Stimulated activated CD4-positive, alpha-beta T cell treated with anti-CD3 and anti-CD28 coated beads, TNF-alpha, amount 100 ng/mL, for 48 hours (primary cell): ENCODE measurements at regions not wholly inside any gene's neighbourhood (a gene's known extent, or its start where the extent isn't known, plus 50 kb on each side); places are given as distances from the start of the nearest gene placed in this dataset.
"Not testable (repeated sequence)": the region's sequence is repeated elsewhere in the genome, so short reads cannot be mapped to it uniquely, and the experiment has no call there.

ENCODE experiments used
- DNase-seq, 3 donors: peaks; one replicate each; pipeline ENCODE4 v3.0.0-alpha.2; 2020; ENCODE audit warnings: low read depth in 3 of 3

GRCh38 chr10:65133652-65134051 is 1612.5 kb downstream of the REEP3 start:
- DNase-seq = no peak

- DNase-seq = no peak
These were observed 1614.3 kb downstream of the REEP3 start for GRCh38 chr10:65135508-65135907.

GRCh38 chr10:65142641-65143435 is 1621.6 kb downstream of the REEP3 start:
- no peak for DNase-seq

GRCh38 chr10:65143723-65144122 is 1622.5 kb downstream of the REEP3 start:
- no peak for DNase-seq

GRCh38 chr10:65149878-65150277 is 1628.7 kb downstream of the REEP3 start:
- no peak for DNase-seq

- no peak for DNase-seq
These were observed 1645.1 kb downstream of the REEP3 start for GRCh38 chr10:65166272-65166671.

GRCh38 chr10:65172249-65172648 is 1651.0 kb downstream of the REEP3 start:
- DNase-seq = no peak

GRCh38 chr10:65176994-65177393 is 1655.8 kb downstream of the REEP3 start:
- DNase-seq = no peak

GRCh38 chr10:65183236-65183635 is 1662.0 kb downstream of the REEP3 start:
- DNase-seq = no peak

- not testable (repeated sequence) for DNase-seq
These were observed 1665.5 kb downstream of the REEP3 start for GRCh38 chr10:65186668-65187067.

GRCh38 chr10:65194126-65194525 is 1672.9 kb downstream of the REEP3 start:
- DNase-seq = no peak

- no peak for DNase-seq
These were observed 1673.4 kb downstream of the REEP3 start for GRCh38 chr10:65194555-65194954.

- DNase-seq = no peak
These were observed 1674.9 kb downstream of the REEP3 start for GRCh38 chr10:65196111-65196510.

GRCh38 chr10:65197935-65198334 is 1676.7 kb downstream of the REEP3 start:
- DNase-seq = no peak

GRCh38 chr10:65201491-65201890 is 1680.3 kb downstream of the REEP3 start:
- no peak for DNase-seq

GRCh38 chr10:65204999-65205398 is 1683.8 kb downstream of the REEP3 start:
- DNase-seq = no peak

- no peak for DNase-seq
These were observed 1692.0 kb downstream of the REEP3 start for GRCh38 chr10:65213170-65213569.

- DNase-seq = no peak
These were observed 1698.2 kb downstream of the REEP3 start for GRCh38 chr10:65219444-65219843.

GRCh38 chr10:65231148-65231547 is 1694.7 kb upstream of the LRRTM3 start:
- DNase-seq = no peak

GRCh38 chr10:65234261-65234660 is 1691.6 kb upstream of the LRRTM3 start:
- DNase-seq = no peak

- DNase-seq = no peak
These were observed 1690.6 kb upstream of the LRRTM3 start for GRCh38 chr10:65235266-65235665.

- no peak for DNase-seq
These were observed 1690.0 kb upstream of the LRRTM3 start for GRCh38 chr10:65235846-65236245.

GRCh38 chr10:65265451-65265954 is 1660.3 kb upstream of the LRRTM3 start:
- no peak for DNase-seq

- not testable (repeated sequence) for DNase-seq
These were observed 1656.3 kb upstream of the LRRTM3 start for GRCh38 chr10:65269551-65269950.
